RKO (cell line): ENCODE measurements at regions not wholly inside any gene's neighbourhood (a gene's known extent, or its start where the extent isn't known, plus 50 kb on each side); places are given as distances from the start of the nearest gene placed in this dataset.

Experiments used
- DNase-seq: peaks from one replicate; pipeline ENCODE4 v3.0.0-alpha.2; 2016; ENCODE audit warnings: low spot score

DNA sequence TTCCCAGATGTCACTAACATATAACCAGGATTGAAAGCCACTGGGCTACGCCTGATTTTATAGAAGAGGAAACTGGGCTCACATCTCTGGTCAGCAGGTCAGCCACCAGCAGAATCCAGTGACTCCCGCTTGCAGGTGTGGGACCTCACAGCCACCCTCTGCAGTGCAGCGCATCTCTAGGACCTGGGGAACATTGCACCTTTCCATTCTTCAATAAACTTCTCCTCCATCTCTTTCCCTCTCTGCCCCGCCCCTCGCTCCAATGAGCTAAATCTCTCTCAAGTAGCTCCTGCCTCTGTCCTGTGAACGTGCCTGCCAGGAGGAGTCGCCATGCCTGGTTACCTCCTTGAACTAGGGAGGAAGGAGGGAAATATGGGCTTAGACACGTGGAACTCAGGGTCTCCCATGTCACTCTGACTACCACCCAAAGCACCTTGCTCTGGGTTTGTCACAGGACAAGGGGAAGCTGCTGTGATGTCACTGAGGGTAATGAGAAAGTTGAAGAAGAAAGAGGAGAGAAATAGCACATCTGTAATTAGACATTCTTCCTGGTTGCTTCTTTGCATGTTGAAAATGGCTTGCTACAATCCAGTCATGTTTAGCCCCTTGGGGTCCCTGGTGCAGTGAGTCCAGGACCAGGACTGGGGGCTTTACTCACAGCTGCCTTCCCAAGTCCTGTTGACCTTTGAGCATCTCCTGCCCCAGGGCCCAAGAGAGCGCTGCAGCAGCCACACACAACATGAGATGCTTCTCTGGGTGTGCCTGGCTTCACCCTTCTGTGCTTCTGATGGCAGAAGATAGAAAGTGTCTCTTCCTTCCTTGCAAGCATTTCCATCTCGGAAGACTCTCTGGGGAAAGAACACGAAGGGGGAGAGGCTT, 469.4 kb downstream of the PREX1 start:
- DNase-seq: no peak

- no peak for DNase-seq
Observed at GRCh38 chr20:48357714-48358113, 470.1 kb downstream of the PREX1 start.

GRCh38 chr20:48354903-48355302, 472.9 kb downstream of the PREX1 start:
- no peak for DNase-seq

GRCh38 chr20:48354320-48354876, 473.4 kb downstream of the PREX1 start:
- no peak for DNase-seq

GRCh38 chr20:48352628-48353027, 475.2 kb downstream of the PREX1 start:
- DNase-seq: no peak

DNA sequence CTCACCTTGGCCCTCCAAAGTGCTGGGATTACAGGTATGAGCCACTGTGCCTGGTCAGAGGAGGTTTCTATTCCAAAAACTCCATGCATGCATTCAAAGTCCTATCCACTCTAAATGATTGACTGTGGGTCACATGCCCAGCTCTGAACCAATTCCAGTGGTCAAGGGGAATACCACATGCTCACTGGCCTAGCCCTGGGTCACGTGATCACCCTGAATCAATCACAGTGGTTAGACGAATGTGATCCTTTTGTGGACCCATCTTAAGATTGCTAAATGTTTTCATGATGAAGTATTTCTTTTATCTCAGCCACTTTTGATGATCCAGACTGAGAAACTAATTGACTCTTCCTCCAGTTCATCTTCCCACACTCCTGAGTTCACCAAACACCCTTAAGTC, 475.8 kb downstream of the PREX1 start:
- no peak for DNase-seq

- DNase-seq: no peak
Observed at GRCh38 chr20:48350313-48350988, 477.3 kb downstream of the PREX1 start.

GRCh38 chr20:48349656-48350055, 478.1 kb downstream of the PREX1 start:
- DNase-seq: no peak

DNA sequence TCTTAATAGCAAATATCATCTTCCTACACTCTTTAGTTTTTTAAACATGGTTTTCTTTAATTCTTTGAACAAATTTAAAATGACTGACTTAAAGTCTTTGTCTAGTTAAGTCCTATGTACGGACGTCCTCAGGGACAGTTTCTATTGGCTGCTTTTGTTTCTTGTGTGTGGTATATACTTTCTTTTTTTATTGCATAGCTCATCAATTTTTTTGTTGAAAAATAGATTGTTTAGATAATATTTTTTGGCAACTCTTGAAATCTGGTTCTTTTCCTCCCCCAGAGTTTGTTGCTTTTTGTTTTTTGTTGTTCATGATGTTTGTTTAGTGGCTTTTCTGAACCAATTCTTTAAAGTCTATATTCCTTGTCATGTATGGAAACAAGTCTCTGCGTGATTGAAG, 479.8 kb downstream of the PREX1 start:
- DNase-seq: no peak

DNA sequence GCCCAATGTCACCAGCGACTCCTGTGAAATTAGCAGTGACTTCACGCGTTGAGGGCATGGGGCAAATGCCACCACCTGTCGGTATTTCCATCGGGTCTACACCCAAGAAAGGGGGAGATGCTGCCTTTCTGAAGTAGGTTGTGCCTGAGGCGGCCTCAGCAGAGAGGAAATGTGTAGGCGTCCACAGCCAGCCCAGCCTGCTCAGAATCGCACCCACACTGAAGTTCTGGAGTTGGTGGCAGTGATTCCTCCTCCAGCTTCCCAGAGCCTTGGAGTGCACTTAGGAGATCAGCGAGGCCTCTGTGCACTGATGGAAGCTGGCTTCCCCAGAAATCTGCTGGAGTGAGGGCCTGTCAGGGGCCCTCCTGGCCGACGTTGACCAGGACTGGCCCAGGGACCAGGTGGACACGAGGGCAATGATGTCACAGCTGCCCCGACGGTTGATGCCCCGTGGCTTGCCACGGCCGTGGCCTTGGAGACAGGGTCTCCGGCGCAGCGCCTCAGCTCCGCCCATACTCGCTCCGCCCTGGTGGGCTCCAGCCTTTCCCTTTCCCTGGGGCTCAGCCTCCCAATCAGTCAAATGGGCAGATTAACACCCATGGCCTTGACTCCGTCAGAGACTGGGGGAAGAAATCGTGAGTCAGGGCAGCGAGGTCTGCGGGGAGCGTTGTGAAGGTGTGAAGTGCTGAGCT, 484.8 kb downstream of the PREX1 start:
- no peak for DNase-seq

GRCh38 chr20:48340883-48341281, 486.9 kb downstream of the PREX1 start:
- no peak for DNase-seq

DNA sequence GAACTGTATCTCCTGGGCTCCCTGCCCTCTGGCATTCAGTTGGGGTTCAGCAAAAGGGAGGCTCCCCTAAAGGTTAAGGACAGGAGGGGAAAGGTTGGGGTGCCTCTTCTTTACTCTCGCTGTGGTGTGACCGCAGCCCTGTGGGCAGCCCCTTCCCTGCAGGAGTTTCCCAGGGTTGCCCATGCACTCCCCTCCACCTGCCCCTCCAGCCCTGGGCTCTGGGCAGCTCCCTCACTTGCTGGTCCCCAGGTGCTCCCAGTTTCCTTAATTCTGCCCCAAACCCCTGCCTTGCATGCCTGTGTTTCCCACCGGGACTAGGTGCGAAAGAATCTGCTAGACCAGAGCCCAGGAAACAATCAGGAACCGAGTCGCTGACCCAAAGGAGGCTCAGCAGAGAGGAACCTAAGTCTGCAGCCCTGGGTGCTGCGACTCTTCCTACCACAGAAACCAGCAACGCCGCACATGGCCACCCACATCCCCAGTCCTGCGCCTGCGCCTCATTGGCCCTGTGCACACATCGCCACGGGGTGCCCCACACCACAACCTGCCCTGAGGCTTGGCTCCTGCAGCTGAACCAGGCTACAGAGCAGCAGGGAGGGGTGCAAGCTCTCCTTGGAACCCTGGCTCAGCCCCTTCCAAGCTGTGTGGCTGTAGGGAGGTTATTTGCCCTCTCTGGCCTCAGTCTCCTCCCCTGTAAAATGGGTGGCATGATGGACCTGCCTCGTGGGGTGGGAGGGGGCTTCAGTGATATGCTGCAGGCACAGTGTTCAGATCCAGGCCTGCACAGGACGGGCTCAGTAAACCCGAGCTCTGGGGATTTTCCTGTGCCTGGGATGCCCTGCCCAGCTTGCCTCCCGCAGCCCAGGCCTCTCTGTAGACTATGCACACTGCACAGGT, 487.6 kb downstream of the PREX1 start:
- no peak for DNase-seq

DNA sequence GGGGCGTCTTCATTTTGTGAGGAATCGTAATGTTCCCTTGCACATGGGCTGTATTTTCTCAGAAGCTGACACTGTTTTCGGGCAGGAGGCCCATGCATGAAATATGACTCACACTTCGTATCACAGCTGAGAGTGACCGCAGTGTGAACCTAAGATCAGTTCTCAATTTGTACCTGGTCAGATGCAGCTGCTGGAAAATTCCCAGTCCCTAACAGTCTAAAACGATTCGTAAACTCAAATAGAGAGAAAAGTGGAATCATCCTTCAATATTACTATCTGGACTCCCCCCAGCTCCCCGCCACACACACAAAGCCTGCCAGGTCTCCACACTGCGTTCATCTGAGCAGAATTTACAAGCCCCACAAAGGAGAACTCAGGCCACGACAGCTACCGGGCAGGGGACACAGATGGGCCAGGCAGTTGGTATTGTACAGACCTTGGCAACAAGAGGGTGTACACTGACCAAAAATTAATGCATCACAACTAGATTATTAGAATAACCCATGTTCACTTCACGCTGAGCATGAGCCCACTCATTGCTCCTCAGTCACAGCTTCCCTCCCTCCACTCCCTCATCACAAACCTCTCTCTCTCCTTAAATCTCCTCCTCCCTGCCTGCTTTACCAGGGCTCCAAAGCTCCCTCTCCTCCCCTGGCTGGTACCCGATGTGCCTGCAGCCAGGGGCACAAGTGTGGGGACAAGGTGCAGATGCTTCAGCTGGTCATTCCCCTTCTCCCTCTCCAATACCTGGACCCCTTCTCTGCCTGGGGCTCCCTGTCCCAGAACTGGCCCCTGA, 488.4 kb downstream of the PREX1 start:
- DNase-seq: no peak

- DNase-seq: no peak
Observed at GRCh38 chr20:48338717-48339116, 489.1 kb downstream of the PREX1 start.

DNA sequence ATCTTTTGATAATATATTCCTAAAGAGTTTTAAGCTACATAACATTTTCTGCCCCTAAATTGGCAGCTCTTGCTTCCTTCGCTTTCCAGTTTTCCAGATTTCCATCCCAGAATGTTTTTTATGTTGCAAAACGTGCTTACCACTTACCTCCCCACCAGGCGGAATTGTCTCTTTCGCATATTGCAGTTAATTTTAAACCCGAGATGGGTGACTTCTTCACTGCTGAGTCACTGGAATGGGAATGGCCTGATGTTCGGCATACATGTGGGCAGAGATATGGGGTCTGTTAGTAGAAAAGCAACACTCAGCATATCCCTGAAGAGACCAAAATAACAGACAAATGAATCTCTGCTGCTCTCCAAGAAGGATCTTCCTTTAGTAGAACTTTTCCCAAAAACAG, 491.2 kb downstream of the PREX1 start:
- no peak for DNase-seq

GRCh38 chr20:48335308-48336050, 492.3 kb downstream of the PREX1 start:
- DNase-seq: no peak

GRCh38 chr20:48333707-48334106, 494.1 kb downstream of the PREX1 start:
- no peak for DNase-seq

DNA sequence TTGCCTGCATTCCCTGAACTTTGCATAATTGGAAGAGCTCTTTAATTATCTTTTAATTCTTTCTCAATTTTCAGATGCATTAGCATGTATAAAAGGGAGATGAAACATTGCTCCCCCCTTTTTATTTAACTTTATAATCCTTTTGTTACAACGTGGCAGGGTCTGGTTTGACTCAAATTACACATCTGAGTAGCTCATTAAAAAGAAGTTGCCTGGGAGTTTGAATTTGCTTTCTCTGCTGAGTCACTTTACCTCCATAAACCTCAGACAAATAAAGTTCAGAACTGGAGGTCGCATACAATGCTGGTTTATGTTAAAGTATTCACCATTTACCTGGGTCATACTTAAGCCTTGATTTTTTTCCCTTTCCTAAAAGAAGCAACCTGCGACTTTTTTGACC, 495.2 kb downstream of the PREX1 start:
- no peak for DNase-seq

DNA sequence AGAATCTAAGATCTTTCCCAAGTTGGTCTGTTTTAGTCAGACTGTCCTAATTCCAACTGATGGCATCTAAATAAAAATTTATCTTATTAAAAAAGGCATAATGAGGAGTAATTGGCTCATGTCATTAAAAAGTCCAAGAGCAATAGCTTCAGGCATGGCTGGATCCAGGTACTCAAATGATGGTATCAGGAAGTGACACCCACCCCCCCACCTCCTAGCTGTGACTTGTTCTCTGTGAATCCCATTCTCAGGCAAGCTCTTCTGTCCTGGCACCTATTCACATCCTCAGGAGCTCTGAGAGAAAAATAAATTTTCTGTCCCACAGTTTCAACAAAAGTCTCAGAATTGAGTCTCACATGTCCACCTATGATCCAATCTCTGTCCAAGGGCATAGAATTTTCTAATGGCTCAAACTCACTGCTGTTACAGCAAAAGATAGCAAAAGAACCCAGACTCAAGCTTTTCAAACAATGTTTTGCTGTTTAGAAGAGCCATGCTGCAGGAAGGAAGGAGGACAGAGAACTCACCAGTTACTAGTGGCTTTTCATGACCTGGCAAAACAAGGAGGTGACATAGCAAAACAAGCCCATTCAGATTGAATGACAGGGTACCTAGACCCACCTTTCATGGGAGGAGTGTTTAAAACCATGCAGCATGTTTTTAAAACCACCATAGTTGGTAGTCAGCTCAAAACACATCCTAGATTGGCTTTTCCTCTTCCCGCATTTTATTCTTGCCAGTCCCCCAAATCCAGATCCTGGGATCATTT, 496.1 kb downstream of the PREX1 start:
- DNase-seq: no peak
